HG02943 (cell line): ENCODE measurements at regions not wholly inside any gene's neighbourhood (a gene's known extent, or its start where the extent isn't known, plus 50 kb on each side); places are given as distances from the start of the nearest gene placed in this dataset.

ENCODE experiments used
- ATAC-seq: cut with Tn5 transposase; IDR thresholded peaks from one replicate; pipeline ENCODE4 v1.9.1; 2021; ENCODE audit warnings: mild to moderate bottlenecking, low read depth, moderate library complexity; ENCODE audit not compliant: unreplicated experiment

DNA sequence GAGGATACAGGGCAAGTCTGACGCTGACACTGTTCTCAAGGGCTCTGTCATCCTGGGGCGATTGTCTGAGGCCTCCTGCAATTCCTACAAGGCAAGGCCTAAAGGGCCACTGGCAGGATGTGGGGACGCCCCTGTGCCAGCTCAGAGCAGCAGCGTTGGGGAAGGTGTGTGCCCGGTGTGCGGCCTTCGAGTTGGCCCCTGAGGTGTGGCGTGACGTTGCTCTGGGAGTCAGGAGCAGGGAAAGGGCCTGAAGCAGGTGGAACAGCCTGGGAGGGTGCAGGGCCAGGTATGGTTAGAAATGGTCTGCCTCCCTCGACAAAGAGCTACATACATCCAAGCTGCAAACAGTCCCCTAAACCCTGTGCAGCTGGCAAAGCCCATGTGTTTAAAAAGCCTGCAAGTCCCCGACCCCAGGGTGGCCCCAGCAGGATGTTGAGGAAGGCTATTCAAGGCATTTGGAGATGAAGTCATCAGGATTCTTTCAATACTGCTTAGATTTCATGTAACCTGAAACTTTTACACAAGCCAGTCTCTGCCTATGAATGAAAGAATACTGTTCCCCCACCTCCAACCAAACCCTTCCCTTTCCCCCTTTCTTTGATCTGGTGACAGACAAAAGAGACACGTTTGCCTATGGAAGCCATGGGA, 142.5 kb upstream of the TNS3 start:
- ATAC-seq = no peak

DNA sequence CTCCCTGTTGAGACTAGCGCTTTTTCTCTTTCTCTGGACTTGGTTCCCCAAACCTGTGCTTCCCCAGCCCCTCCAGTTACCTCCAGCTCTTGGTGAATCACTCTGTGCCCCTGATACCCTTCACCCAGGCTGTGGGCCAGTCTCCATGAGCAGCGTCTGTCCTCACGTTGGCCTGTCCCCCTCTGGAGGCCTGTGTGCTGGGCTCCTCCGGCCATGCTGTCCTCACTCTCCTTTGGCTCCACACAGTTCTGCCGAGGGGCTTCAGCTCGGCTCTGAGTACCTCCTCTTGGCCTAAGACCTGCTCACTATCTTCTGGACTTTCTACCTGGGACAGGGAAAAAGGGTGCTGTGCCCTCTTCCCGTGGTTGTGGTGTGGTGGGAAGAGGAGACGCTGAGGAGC, 140.2 kb upstream of the TNS3 start:
- ATAC-seq = no peak

DNA sequence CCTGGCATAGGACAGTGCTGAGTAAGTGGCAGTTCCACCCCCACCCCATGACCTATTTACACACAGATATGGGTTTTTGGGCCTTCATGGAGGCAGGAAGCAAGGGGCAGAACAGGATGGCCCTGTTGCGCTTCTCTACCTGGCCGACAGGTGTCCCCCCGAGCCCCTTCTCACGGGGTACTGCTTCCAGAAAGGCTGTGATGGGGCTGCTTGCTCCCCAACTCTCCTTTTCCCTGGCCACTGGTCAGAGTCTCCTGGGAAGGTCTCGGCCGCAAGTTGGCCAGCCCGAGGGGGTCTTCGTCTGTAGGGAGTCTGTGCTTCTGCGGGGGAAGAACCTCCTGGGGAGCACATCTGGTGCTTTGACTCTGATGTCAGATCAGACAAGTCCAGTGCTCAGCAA, 139.8 kb upstream of the TNS3 start:
- no peak for ATAC-seq

DNA sequence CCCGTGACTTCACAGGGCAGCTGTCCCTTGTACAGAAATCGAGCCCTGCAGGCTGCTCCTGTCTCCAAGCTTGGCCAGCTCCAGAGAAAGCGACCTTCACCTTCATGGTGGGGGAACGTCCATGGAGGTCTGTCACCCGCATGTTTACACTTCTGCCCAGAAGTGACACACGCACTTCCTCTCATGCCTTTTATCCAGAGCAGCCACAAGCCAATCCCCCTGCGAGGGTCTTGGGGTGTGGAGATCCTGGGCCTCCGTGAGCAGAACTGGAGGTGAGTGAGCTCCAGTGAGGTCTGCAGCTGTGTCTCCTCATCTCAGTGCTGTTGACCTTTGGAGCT, 139.0 kb upstream of the TNS3 start:
- ATAC-seq = no peak

DNA sequence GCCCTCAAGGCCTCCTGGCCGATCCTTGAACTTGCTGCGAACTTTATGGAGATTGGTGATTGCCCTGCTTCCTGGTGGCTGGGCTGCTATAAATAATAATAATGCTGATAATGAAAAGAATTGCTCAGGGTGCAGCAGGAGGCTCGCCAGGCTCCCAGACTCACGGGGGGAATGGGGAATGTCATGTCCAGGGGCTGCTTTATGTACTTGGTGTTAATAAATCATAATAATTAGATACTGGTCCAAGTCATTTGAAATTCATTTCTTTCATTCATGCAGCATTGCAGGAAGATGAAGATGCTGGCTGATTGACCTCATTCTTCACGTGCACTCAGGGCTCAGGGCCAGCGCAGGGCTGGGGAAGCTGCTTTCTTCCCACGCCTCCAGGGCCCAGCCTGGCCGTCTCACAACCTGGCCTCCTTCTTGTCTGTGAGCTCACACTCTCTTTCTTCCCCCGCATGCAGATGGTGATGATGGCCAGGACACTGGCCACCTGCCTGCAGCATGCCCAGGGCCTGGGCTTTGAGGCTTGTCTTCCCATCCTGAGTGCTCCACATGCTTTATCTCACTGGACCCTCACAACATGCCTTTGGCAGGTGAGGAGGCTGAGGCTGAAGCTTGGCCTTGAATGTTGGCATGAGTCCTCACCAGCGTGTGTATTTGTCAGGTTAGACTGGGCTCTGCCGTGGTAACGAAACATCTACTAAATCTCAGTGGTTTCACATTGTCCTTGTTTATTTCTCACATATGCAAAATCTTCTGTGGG, 138.4 kb upstream of the TNS3 start:
- peak; percentile 92 for ATAC-seq

DNA sequence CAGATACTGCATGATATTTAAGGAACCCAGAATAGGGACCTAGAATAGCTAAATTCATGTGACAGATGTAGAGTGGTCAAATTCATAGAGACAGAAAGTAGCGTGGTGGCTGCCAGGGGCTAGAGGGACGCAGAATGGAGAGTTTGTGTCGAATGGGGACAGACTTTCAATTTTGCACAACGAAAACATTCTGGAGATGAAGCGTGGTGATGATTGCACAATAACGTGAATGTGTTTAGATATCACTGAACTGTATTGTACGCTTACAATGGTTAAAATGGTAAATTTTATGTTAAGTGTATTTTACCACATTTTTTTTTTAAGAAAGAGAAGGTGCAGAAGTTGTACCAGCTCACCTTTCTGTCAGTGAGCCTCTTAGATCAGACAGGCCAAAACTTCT, 137.8 kb upstream of the TNS3 start:
- no peak for ATAC-seq

DNA sequence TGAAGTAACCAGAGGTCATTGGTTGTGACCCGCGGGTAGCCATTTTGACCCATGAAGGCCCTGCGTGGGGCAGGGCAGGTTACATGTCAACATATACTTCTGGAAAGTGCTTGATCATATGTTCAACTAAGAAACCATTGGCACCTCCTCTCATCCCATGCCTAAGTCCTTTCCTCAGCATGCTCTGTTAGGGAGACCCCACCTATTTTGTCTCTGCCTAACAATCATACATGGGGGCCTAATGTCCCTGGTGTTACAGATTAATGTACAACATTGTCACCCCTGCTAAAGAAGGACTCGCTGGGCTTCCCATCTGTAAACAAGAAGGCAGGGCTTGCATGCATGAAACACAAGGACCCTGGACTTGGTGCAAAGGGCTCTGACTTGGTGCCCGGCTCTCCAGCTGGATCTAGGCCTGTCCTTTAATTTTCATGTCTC, 133.7 kb upstream of the TNS3 start:
- peak; percentile 9 for ATAC-seq

DNA sequence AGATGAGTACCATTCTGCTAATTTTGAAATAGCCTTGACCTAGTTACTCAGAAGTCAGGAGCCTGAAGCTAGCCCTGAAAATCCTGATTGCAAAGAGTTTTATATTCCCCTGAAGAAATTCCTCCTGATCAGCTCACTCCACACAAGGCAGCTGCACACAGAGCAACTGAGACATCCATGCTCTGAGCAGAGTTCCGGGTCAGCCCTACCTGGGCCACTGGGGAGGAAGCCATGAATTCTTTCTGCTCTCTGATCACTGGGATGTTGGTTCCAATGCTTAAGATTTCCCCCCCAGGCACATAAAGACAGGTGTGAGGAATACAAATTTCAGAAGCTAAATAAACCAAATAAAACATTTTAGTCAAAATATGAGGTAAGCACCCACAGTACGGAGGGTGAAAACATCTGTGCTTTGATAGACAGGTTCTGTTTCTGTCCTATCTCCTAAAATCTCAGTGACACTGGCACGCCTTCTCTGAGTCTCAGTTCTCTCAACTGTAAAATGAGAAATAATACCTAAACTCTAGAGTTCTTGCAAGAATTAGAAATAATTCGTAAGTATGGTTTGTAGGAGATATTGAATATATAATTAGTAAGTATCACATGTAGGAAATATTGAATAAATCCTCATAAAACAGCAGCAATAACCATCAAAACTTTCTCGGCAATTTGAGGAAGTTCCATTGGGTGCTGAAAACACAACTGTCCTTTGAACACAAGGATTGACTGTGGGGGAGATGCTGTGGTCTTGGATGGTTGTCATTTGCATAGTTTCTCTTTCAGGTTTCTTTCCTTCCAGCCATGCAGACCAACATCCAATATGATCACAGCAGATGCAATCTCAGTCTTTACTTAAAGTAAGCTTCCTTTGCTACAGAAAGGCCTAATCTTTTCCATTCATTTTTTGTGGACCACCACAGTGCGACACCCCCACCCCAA, 133.0 kb upstream of the TNS3 start:
- ATAC-seq = peak; percentile 98

DNA sequence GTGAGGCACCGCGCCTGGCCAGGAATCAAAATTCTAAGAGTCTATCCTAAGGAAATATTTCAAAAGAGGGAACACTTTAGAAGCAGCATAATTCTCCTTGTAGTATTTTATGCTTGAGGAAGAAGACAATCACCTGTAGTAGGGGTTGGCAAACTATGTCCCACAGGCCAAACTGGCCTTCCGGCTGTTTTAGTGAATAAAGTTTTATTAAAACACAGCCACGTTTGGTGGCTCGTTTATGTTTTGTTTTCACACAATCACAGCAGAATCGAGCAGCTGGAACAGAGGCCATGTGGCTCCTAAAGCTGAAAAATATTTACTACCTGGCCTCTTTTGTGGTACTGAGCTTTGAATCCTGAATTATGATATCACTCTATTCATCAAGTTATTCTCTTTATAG, 131.7 kb upstream of the TNS3 start:
- no peak for ATAC-seq

DNA sequence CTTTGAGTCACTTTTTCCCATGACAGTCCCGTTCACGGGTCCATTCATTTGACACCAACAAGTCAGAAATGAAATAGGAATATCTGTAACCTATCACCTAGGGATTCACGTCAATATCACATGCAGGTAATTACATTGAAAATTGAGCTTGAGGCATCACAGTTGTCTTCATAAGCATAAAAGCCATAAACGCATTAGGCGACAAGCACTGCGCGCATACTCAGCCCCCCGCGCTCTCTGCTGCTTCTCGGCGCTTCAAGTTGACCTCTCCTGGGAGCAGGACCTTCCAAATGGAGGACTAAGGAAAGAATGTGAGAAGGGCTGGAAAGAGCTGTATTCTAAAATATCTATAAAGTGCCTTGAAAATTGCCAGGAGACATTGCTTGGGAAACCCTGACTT, 130.5 kb upstream of the TNS3 start:
- no peak for ATAC-seq

DNA sequence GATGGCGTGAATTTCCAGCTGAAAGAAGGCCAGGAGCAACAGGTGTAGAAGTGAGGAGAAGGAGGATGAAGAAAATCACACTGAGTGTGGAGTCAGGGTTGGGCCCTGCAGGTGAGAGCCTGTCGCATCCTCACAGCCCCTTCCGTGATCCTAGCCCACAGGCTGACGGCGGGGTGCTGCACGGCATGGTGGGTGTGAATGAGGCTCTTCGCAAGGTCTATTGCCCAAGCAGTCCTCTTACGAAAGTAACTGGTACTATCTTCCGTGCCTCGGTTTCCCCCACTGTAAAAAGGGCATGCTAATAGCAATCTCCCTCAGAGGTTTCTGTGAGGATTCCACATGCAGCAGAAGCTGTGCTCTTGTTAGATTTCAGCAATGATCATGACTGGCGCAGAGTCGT, 129.9 kb upstream of the TNS3 start:
- no peak for ATAC-seq

DNA sequence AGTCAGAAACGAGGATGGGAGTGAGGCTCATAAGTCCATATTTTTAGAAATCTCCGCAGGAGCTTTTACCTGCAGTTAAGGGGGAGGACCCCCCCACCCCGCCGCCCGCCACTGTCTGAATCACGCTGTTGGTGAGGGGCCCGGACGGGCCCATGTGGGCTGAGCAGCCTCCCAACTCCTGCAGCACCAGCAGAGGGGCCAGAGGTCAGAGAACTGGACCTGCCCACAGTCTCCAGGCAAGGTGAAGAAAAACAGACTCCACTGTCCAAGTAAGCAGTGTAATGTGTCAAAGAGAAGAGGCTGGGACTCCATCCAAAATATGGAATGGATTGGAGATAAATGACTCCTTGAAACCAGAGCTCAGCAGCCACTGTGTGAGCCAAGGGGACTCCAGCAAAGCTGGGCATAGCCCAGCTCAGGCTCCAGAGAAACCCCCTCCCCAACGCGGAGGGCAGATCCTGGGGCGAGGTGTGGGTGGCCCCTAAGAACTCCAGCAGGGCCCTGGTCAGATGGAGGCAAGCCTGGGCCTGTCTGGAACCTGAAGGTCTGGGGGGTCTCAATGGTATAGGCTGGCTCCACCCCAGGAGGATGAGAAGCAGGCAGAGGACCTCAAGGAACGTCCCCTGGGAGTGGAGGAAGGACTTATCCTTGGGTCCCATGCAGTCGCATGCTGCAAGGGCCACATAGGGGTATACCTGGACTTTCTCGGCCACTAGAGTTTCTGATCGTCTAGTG, 128.5 kb upstream of the TNS3 start:
- no peak for ATAC-seq

DNA sequence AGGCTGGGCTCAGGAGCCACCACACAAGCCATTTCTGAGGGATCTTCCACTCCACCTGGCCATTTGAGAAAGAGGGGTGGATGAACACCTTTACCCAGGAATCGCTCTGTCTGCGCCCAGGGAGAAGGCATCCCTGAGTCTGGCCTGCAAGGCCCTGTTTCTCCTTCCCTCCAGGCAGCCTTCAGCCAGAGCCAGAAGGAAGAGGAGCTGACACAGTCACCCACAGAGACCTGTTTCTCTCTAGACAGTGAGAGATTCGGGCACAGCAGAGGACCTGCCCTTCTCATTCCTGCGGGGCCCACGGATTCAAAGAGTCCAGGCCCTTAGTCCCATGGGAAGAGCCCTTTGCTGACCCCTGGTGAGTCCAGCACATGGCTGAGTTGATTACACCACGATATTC, 127.5 kb upstream of the TNS3 start:
- ATAC-seq = no peak

DNA sequence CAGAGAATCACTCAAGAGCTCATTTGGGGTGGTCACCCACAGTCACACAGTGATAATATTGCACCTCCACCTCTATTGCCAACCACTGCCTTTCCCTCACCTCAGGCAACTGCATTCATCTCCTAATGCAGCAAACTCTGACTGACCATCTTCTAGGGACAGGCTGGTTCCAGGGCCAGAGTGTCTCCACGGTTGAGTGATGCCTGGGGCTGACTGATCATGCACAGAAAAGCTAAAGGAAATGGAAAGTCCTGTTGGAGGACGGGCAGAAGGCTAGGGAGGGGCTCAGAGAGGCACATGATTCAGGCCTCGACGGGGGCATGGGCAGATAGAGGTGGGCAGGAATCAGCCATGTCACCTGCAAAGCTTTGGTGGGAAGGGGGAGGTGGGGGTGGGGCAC, 127.1 kb upstream of the TNS3 start:
- no peak for ATAC-seq

DNA sequence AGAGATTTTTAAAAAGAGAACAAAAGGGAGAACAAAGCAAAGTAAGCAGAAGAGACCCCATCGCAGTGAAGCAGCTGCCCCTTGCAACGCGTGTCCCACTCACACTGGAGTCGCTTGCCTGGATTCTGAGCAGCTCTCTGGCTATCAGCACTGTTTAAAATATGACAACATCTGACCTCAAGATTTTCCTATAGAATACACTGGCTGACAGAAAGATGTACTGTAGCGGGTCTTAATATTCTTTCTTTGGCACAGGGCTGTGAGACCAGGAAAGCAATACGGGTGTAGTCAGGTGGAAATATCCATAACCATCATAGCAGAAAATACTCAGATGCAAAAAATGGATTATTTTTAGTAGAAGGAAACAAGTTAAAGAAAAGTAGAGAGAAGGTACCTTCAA, 125.7 kb upstream of the TNS3 start:
- ATAC-seq = no peak

DNA sequence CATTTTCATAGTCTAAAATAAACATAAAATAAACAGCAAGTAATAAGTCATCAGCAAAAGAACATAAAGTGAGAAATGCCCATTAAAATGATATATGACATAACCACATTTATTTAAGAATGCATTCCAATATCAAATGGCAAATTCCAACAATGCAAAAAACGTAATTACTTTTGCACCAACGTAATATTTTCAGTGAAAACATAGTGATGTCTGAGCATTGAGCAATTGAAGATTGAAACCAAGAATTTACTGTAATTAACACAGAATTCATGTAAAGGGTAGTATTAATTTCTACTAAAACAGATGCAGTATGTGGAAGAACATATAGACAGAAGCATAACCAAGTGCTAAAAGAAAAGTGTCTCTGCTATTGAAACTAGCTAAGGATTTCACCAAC, 123.0 kb upstream of the TNS3 start:
- ATAC-seq = no peak

DNA sequence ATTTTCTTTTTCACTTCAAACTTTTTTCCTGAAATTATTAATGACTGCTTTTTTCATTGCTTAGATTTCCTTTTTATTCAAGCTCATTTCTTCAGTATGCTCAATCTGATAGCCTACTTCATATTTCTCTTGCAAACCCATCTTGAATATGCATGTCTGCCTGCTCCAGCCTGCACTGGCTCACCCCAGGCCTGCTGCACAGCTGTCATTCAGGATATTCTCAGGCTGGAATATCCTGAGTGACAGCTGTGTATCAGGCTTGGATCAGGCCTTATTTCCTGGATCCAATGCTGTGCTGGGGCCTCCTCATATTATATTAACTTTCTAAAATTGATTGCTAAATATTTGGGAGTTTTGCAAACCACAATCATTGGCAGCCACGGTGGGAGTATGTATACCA, 120.2 kb upstream of the TNS3 start:
- ATAC-seq = no peak

DNA sequence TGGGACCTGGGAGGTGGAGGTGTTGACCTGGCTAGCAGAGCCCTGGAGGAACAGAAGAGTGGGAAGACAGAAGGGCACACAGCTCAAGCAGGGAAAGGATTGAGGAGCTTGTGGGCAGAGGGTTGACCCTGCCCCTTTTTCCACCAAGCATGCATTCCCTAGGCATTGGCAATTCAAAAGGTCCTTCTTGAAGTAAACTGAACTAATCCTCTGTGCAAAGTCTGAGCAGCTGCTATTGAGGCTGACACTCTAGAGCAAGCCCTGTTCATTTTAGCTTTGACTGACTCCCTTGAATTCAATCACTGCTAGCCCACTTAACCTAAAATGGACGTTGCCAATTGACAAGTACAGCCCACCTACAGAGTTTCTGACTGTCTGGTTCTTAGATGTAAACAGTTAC, 116.5 kb upstream of the TNS3 start:
- no peak for ATAC-seq

DNA sequence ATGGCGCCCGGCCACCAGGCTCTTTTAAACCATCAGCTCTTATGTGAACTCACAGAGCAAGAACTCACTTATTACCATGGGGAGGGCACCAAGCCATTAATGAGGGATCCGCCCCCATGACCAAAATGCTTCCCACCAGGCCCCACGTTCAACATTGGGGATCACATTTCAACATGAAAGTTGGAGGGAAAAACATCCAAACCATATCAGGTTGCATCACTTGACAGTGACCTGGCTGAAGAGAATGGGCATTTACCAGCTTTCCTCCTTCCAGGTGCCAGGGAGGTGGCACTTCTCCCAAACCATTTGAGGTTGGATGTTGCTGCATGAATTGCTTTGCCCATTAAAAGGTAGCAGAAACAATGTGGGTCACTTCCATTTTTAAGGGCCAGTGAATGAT, 115.6 kb upstream of the TNS3 start:
- ATAC-seq = no peak

DNA sequence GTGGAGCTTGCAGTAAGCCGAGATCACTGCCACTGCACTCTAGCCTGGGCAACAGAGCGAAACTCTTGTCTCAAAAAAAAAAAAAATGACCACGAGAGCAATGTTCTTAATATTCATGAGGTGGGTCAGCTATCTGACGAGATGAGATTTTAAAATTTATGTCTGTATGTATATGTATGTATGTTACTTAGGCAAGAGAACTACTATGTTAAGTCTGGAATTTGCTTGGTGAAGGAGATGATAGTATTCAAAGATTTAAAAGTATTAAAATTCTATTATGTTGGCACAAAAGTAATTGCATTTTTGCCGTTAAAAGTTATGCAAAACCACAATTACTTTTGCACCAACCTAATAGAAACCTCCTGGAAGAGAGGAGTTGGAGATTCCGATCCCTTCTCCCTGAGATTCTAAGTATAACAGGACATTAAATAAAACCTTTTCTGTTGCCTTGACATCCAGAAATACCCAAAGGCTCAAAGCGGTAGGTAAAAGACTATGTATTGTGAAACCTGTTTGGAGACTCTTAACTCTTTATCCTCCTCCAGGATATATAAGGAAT, 114.3 kb upstream of the TNS3 start:
- ATAC-seq = no peak
